Stomach (tissue), 8 donors: ENCODE measurements at regions not wholly inside any gene's neighbourhood (a gene's known extent, or its start where the extent isn't known, plus 50 kb on each side); places are given as distances from the start of the nearest gene placed in this dataset.
"Not testable (repeated sequence)": the region's sequence is repeated elsewhere in the genome, so short reads cannot be mapped to it uniquely, and the experiment has no call there.

Experiments
- DNase-seq, 2 donors: peaks; one replicate each; pipeline versions ENCODE4 v3.0.0 to v3.0.0-alpha.2; 2013 to 2019
- H3K27ac ChIP-seq, 5 donors: fragments of 200-600 bp in 4 of 5; sonication (generic) in 4 of 5; one replicate each; pipeline ENCODE4 v1.5.1; 2013 to 2019; ENCODE audit warnings: mild to moderate bottlenecking in 1 of 5, moderate library complexity in 1 of 5
- H3K27me3 ChIP-seq, 3 donors: fragments of 200-600 bp; sonication (generic); one replicate each; pipeline ENCODE4 v1.5.1; 2017 to 2019; ENCODE audit warnings: mixed run types in 1 of 3
- H3K36me3 ChIP-seq, 4 donors: fragments of 200-600 bp; sonication (generic); 1 replicate in 3 of 4; 2 replicates in 1 of 4; pipeline ENCODE4 v1.5.1; 2016 to 2019
- H3K4me1 ChIP-seq, 4 donors: fragments of 200-600 bp; sonication (generic); one replicate each; pipeline ENCODE4 v1.5.1; 2016 to 2019
- H3K4me3 ChIP-seq, 4 donors: fragments of 200-600 bp; sonication (generic) in 3 of 4; one replicate each; pipeline ENCODE4 v1.5.1; 2016 to 2019; ENCODE audit warnings: mild to moderate bottlenecking in 1 of 4
- H3K9me3 ChIP-seq, 4 donors: fragments of 200-600 bp; sonication (generic); one replicate each; pipeline ENCODE4 v1.5.1; 2016 to 2019
- CTCF ChIP-seq, 7 experiments: fragments of 450-650 bp in 4 of 7; fragments of 200-600 bp in 3 of 7; sonication (generic) in 3 of 7; IDR thresholded peaks; one replicate each; pipeline ENCODE4 v1.5.1; 2016 to 2019; ENCODE audit warnings: antibody characterized with exemption in 7 of 7, control low read depth in 2 of 7, mild to moderate bottlenecking in 1 of 7
- EP300 ChIP-seq: sonication (generic); formaldehyde crosslinking; IDR thresholded peaks from one replicate; pipeline ENCODE4 v1.6.1; 2017; ENCODE audit warnings: antibody characterized with exemption
- POLR2A ChIP-seq, 4 donors: fragments of 450-650 bp; IDR thresholded peaks; one replicate each; pipeline ENCODE4 v1.6.1; 2016; ENCODE audit warnings: antibody characterized with exemption in 4 of 4, control low read depth in 2 of 4, mild to moderate bottlenecking in 1 of 4, moderate library complexity in 1 of 4
- POLR2AphosphoS5 ChIP-seq, 3 donors: sonication (generic); formaldehyde crosslinking; IDR thresholded peaks; one replicate each; pipeline ENCODE4 v1.6.1; 2016; ENCODE audit warnings: antibody characterized with exemption in 3 of 3
- WGBS, 5 donors: extraction: QIAGEN DNeasy Blood & Tissue Kit in 3 of 5; methylation state at CpG; one replicate each; pipeline versions ENCODE4 v1.1.5 to v1.1.7; 2013 to 2018; 5-methylcytosine and 5-hydroxymethylcytosine counted together
- intact Hi-C: fragments of 100-400 bp; cut with DNase I; formaldehyde crosslinking; loops from one replicate; pipeline ENCODE4 v1.15.1; 2023; ENCODE audit warnings: low total_unique reads
- donor health status: healthy with polysubstance abuse.
- donor health status: Bipolar disorder and iron deficiency.
- donor health status: healthy.

GRCh38 chr1:195664628-195665027, 943.6 kb downstream of the KCNT2 start:
- no peaks in the 10 kb centered on the region for H3K4me1 ChIP-seq
- no peak for TF ChIP-seq POLR2AphosphoS5 (IDR thresholded peaks at IDR 0.05)
- TF ChIP-seq CTCF (IDR thresholded peaks at IDR 0.05), result no peak
- TF ChIP-seq POLR2A (IDR thresholded peaks at IDR 0.05), result no peak
- TF ChIP-seq EP300, result no peak
- H3K27ac ChIP-seq, result no peak overlapping the region
- no peaks in the 10 kb centered on the region for H3K36me3 ChIP-seq
- no peaks in the 10 kb centered on the region for H3K27me3 ChIP-seq
- peaks cover 0 to 5% (median 0%) of the 10 kb centered on the region in 4 donors for H3K9me3 ChIP-seq
- WGBS, 5 donors, result 44 to 60% (median 47%) methylated on average over 1 of the region's 1 CpG
- DNase-seq, result no peak
- no peak overlapping the region for H3K4me3 ChIP-seq
- intact Hi-C loops, result no loop called here

- peaks cover 0 to 5% (median 0%) of the 10 kb centered on the region in 4 donors for H3K9me3 ChIP-seq
- no peak for TF ChIP-seq CTCF (IDR thresholded peaks at IDR 0.05)
- TF ChIP-seq EP300, result no peak
- no peak for TF ChIP-seq POLR2AphosphoS5 (IDR thresholded peaks at IDR 0.05)
- TF ChIP-seq POLR2A (IDR thresholded peaks at IDR 0.05), result no peak
- no peak overlapping the region for H3K27ac ChIP-seq
- H3K4me3 ChIP-seq, result no peak overlapping the region
- intact Hi-C loops, result no loop called here
- H3K36me3 ChIP-seq, result no peaks in the 10 kb centered on the region
- H3K4me1 ChIP-seq, result no peaks in the 10 kb centered on the region
- no peaks in the 10 kb centered on the region for H3K27me3 ChIP-seq
- no peak for DNase-seq
- 57 to 74% (median 64%) methylated on average over 4 of the region's 4 CpGs for WGBS, 5 donors
Measured at GRCh38 chr1:195663549-195664280, 944.5 kb downstream of the KCNT2 start.

- H3K27me3 ChIP-seq, result no peaks in the 10 kb centered on the region
- peaks cover 0 to 5% (median under 1%) of the 10 kb centered on the region in 4 donors for H3K9me3 ChIP-seq
- WGBS, 5 donors, result 57 to 76% (median 74%) methylated on average over 1 of the region's 1 CpG
- H3K4me3 ChIP-seq, result no peak overlapping the region
- H3K27ac ChIP-seq, result no peak overlapping the region
- DNase-seq, result no peak
- no peaks in the 10 kb centered on the region for H3K36me3 ChIP-seq
- intact Hi-C loops, result no loop called here
- TF ChIP-seq POLR2A (IDR thresholded peaks at IDR 0.05) (no peak), CTCF (IDR thresholded peaks at IDR 0.05) (no peak), POLR2AphosphoS5 (IDR thresholded peaks at IDR 0.05) (no peak), EP300 (no peak)
- H3K4me1 ChIP-seq, result no peaks in the 10 kb centered on the region
Measured at GRCh38 chr1:195656780-195657179, 951.5 kb downstream of the KCNT2 start.

GRCh38 chr1:195648875-195649274, 959.4 kb downstream of the KCNT2 start:
- H3K27me3 ChIP-seq, DNase-seq, intact Hi-C loops, H3K4me1 ChIP-seq, H3K4me3 ChIP-seq, H3K27ac ChIP-seq, H3K36me3 ChIP-seq: not testable (repeated sequence)
- peaks cover 0 to 27% (median 4%) of the 10 kb centered on the region in 4 donors for H3K9me3 ChIP-seq
- WGBS, 5 donors, result 92 to 100% (median 94%) methylated on average over 2 of the region's 2 CpGs

GRCh38 chr1:195637539-195637938, 970.7 kb downstream of the KCNT2 start:
- 43 to 57% (median 45%) methylated on average over 5 of the region's 5 CpGs for WGBS, 5 donors
- TF ChIP-seq CTCF (IDR thresholded peaks at IDR 0.05) (no peak), POLR2A (IDR thresholded peaks at IDR 0.05) (no peak), EP300 (no peak), POLR2AphosphoS5 (IDR thresholded peaks at IDR 0.05) (no peak)

More at GRCh38 chr1:195637539-195637938, 970.7 kb downstream of the KCNT2 start:
- Histone ChIP-seq H3K27ac (no peak overlapping the region), H3K27me3 (no peaks in the 10 kb centered on the region), H3K4me3 (no peak overlapping the region), H3K36me3 (no peaks in the 10 kb centered on the region), H3K9me3 (no peaks in the 10 kb centered on the region), H3K4me1 (no peaks in the 10 kb centered on the region)
- DNase-seq, result peak in 1 of 2 donors; percentile 0
- intact Hi-C loops, result no loop called here
